ENCODE measurements at regions not wholly inside any gene's neighbourhood (a gene's known extent, or its start where the extent isn't known, plus 50 kb on each side); places are given as distances from the start of the nearest gene placed in this dataset.

DNA sequence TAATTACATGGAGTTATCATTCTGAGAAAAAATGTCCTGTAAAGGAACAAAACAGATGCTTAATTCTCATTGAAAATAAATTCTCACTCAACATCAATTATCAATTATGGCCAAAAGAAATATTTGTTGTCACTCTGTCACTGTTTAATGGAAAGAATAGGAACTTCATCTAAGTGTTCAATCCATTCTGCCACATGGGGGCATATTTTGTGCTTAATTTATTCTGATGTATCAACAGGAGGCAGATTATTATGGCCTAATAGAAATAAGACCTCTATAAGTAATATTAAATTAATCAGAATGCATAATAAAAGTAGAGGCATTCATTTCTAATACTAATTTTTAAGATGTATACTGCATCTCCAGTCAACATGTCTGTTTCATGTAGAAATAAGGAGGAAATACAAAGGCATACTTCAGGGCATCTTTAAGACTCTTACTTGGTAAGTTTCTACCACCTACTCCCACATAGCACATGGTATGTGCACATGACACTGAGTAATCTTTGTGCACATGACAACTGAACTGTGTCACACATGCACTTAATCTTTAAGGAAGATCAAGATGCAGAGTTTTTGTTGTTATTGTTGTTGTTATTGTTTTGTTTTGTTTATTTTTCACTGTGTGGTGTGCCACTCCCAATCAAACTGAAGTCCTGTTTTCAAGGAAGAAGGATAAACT lies 420.4 kb upstream of the SEMA3A start:
- TF ChIP-seq CTCF (IDR thresholded peaks at IDR 0.05; ENCODE audit: low read length), result no peak
- no peak for TF ChIP-seq EZH2 (optimal IDR thresholded peaks at IDR 0.05; ENCODE audit: low read depth, low read length)

All from MM.1S (cell line).